RPMI8226 (cell line): ENCODE measurements at regions not wholly inside any gene's neighbourhood (a gene's known extent, or its start where the extent isn't known, plus 50 kb on each side); places are given as distances from the start of the nearest gene placed in this dataset.
"Not testable (repeated sequence)": the region's sequence is repeated elsewhere in the genome, so short reads cannot be mapped to it uniquely, and the experiment has no call there.

Experiments
- DNase-seq: peaks from one replicate; pipeline ENCODE4 v3.0.0-alpha.2; 2015

GRCh38 chr1:120357046-120357445 is 57.8 kb upstream of the NBPF8 start:
- DNase-seq, result peak; percentile 2

- peak; percentile 46 for DNase-seq
Observed at GRCh38 chr1:120356170-120356569, 58.7 kb upstream of the NBPF8 start.

GRCh38 chr1:120354618-120355184 is 60.1 kb upstream of the NBPF8 start:
- DNase-seq, result peak; percentile 83

GRCh38 chr1:120342231-120343073 is 72.4 kb upstream of the NBPF8 start:
- DNase-seq, result peak; percentile 3

GRCh38 chr1:120341756-120342155 is 73.1 kb upstream of the NBPF8 start:
- DNase-seq, result peak; percentile 43

GRCh38 chr1:120340838-120341751 is 73.7 kb upstream of the NBPF8 start:
- peak; percentile 5 for DNase-seq

- DNase-seq, result not testable (repeated sequence)
Observed at GRCh38 chr1:120315738-120316137, 99.1 kb upstream of the NBPF8 start.

- DNase-seq, result not testable (repeated sequence)
Observed at GRCh38 chr1:120311930-120312329, 102.9 kb upstream of the NBPF8 start.

- not testable (repeated sequence) for DNase-seq
Observed at GRCh38 chr1:120308940-120309578, 105.8 kb upstream of the NBPF8 start.

GRCh38 chr1:120305046-120305445 is 109.8 kb upstream of the NBPF8 start:
- not testable (repeated sequence) for DNase-seq

- DNase-seq, result not testable (repeated sequence)
Observed at GRCh38 chr1:120304341-120304740, 110.5 kb upstream of the NBPF8 start.

GRCh38 chr1:120299433-120300057 is 115.3 kb upstream of the NBPF8 start:
- DNase-seq, result not testable (repeated sequence)

- DNase-seq, result not testable (repeated sequence)
Observed at GRCh38 chr1:120298487-120298886, 116.3 kb upstream of the NBPF8 start.

GRCh38 chr1:120297345-120297953 is 117.4 kb upstream of the NBPF8 start:
- not testable (repeated sequence) for DNase-seq

- not testable (repeated sequence) for DNase-seq
Observed at GRCh38 chr1:120290105-120290504, 113.8 kb upstream of the SEC22B start.

- DNase-seq, result not testable (repeated sequence)
Observed at GRCh38 chr1:120289601-120290074, 113.3 kb upstream of the SEC22B start.

- not testable (repeated sequence) for DNase-seq
Observed at GRCh38 chr1:120288814-120289600, 112.7 kb upstream of the SEC22B start.

- DNase-seq, result not testable (repeated sequence)
Observed at GRCh38 chr1:120288167-120288566, 111.8 kb upstream of the SEC22B start.

GRCh38 chr1:120282744-120283464 is 106.6 kb upstream of the SEC22B start:
- not testable (repeated sequence) for DNase-seq

- not testable (repeated sequence) for DNase-seq
Observed at GRCh38 chr1:120278259-120278610, 101.9 kb upstream of the SEC22B start.
